SK-N-SH treated with all-trans-retinoic acid at 6 μM for 48 hours (cell line): ENCODE measurements at regions not wholly inside any gene's neighbourhood (a gene's known extent, or its start where the extent isn't known, plus 50 kb on each side); places are given as distances from the start of the nearest gene placed in this dataset.

ENCODE experiments used
- ARNTL ChIP-seq: fragments of 450-650 bp; formaldehyde crosslinking; IDR thresholded peaks from 2 replicates; pipeline ENCODE4 v1.5.0; 2020; ENCODE audit warnings: low read depth, mild to moderate bottlenecking, moderate library complexity, borderline replicate concordance
- CSDC2 ChIP-seq: fragments of 250-450 bp; sonication (Bioruptor Pico); IDR thresholded peaks from 2 replicates; pipeline ENCODE4 v1.5.0; 2020; ENCODE audit warnings: mild to moderate bottlenecking, moderate library complexity
- ESRRG ChIP-seq: fragments of 250-450 bp; sonication (Bioruptor Pico); IDR thresholded peaks from 2 replicates; pipeline ENCODE4 v1.6.1; 2021; ENCODE audit warnings: mild to moderate bottlenecking
- PPARA ChIP-seq: fragments of 250-450 bp; sonication (Bioruptor Pico); IDR thresholded peaks from 2 replicates; pipeline ENCODE4 v1.5.0; 2020; ENCODE audit warnings: mild to moderate bottlenecking, borderline replicate concordance
- SNAI2 ChIP-seq: fragments of 250-450 bp; sonication (Bioruptor Pico); IDR thresholded peaks from 2 replicates; pipeline ENCODE4 v1.5.0; 2020; ENCODE audit warnings: mild to moderate bottlenecking, moderate library complexity
- TOX ChIP-seq: fragments of 250-450 bp; sonication (Bioruptor Pico); IDR thresholded peaks from 2 replicates; pipeline ENCODE4 v1.8.0; 2021; ENCODE audit warnings: mild to moderate bottlenecking, moderate library complexity, borderline replicate concordance
- ZFP30 ChIP-seq: fragments of 450-650 bp; formaldehyde crosslinking; IDR thresholded peaks from 2 replicates; pipeline ENCODE4 v1.5.0; 2022; ENCODE audit warnings: mild to moderate bottlenecking, moderate library complexity
- ZNF70 ChIP-seq: fragments of 450-650 bp; formaldehyde crosslinking; IDR thresholded peaks from 2 replicates; pipeline ENCODE4 v1.5.0; 2020; ENCODE audit warnings: mild to moderate bottlenecking, moderate library complexity
- ZNF8 ChIP-seq: fragments of 450-650 bp; formaldehyde crosslinking; IDR thresholded peaks from 2 replicates; pipeline ENCODE4 v1.5.0; 2020; ENCODE audit warnings: mild to moderate bottlenecking, moderate library complexity
- TF ChIP-seq, protein P1 (sequence below): fragments of 250-450 bp; sonication (Bioruptor Pico); IDR thresholded peaks from 2 replicates; pipeline ENCODE4 v1.5.1; 2020; ENCODE audit warnings: low read depth, mild to moderate bottlenecking, moderate library complexity
- TF ChIP-seq, protein P2 (sequence below): fragments of 250-450 bp; sonication (Bioruptor Pico); IDR thresholded peaks from 2 replicates; pipeline ENCODE4 v1.8.0; 2020; ENCODE audit warnings: mild to moderate bottlenecking, moderate library complexity, borderline replicate concordance

DNA sequence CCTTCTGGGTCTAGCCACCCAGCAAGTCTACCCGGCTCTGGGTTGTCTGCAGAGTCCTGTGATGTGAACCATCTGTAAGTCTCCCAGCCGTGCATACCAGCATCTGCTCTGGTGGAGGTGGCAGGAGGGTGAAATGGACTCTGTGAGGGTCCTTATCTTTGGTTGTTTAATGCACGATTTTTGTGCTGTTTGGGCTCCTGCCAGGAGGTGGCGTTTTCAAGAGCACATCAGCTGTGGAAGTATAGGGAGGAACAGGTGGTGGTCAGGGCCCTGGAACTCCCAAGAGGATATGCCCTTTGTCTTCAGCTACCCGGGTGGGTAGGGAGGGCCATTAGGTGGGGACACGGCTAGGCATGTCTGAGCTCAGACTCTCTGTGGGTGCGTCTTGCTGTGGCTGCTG lies 66.5 kb upstream of the ZFP42 start:
- TF ChIP-seq, protein P1, sequence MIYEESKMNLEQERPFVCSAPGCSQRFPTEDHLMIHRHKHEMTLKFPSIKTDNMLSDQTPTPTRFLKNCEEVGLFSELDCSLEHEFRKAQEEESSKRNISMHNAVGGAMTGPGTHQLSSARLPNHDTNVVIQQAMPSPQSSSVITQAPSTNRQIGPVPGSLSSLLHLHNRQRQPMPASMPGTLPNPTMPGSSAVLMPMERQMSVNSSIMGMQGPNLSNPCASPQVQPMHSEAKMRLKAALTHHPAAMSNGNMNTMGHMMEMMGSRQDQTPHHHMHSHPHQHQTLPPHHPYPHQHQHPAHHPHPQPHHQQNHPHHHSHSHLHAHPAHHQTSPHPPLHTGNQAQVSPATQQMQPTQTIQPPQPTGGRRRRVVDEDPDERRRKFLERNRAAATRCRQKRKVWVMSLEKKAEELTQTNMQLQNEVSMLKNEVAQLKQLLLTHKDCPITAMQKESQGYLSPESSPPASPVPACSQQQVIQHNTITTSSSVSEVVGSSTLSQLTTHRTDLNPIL (CRISPR knock-in tag), result no peak
- TF ChIP-seq PPARA, result no peak
- TF ChIP-seq ESRRG (CRISPR knock-in tag), result no peak
- TF ChIP-seq, protein P2, sequence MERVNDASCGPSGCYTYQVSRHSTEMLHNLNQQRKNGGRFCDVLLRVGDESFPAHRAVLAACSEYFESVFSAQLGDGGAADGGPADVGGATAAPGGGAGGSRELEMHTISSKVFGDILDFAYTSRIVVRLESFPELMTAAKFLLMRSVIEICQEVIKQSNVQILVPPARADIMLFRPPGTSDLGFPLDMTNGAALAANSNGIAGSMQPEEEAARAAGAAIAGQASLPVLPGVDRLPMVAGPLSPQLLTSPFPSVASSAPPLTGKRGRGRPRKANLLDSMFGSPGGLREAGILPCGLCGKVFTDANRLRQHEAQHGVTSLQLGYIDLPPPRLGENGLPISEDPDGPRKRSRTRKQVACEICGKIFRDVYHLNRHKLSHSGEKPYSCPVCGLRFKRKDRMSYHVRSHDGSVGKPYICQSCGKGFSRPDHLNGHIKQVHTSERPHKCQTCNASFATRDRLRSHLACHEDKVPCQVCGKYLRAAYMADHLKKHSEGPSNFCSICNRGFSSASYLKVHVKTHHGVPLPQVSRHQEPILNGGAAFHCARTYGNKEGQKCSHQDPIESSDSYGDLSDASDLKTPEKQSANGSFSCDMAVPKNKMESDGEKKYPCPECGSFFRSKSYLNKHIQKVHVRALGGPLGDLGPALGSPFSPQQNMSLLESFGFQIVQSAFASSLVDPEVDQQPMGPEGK (CRISPR knock-in tag), result no peak
- TF ChIP-seq ZNF70, result no peak
- no peak for TF ChIP-seq ZNF8
- no peak for TF ChIP-seq ZFP30 (CRISPR knock-in tag)
- no peak for TF ChIP-seq SNAI2 (CRISPR knock-in tag)
- TF ChIP-seq CSDC2 (CRISPR knock-in tag), result no peak
- TF ChIP-seq TOX (CRISPR knock-in tag), result no peak
- TF ChIP-seq ARNTL, result no peak
